Ovary (tissue), 7 donors: ENCODE measurements at regions not wholly inside any gene's neighbourhood (a gene's known extent, or its start where the extent isn't known, plus 50 kb on each side); places are given as distances from the start of the nearest gene placed in this dataset.

ENCODE experiments used
- DNase-seq, 5 donors: peaks; one replicate each; pipeline ENCODE4 v3.0.0-alpha.2; 2019 to 2020
- H3K27ac ChIP-seq, 2 donors: fragments of 200-600 bp; one replicate each; pipeline versions ENCODE4 v1.5.1 to v1.8.0; 2019 to 2022
- H3K27me3 ChIP-seq: fragments of 200-600 bp; one replicate; pipeline ENCODE4 v1.8.0; 2022
- H3K36me3 ChIP-seq: fragments of 200-600 bp; sonication (generic); one replicate; pipeline ENCODE4 v1.5.1; 2019
- H3K4me1 ChIP-seq: one replicate; pipeline ENCODE4 v1.8.1; 2013; ENCODE audit warnings: mild to moderate bottlenecking, moderate library complexity; ENCODE audit not compliant: insufficient read depth
- H3K4me3 ChIP-seq: fragments of 200-600 bp; sonication (generic); one replicate; pipeline ENCODE4 v1.5.1; 2017
- H3K9me3 ChIP-seq, 2 donors: fragments of 200-600 bp in 1 of 2; sonication (generic) in 1 of 2; one replicate each; pipeline versions ENCODE4 v1.5.1 to v1.8.1; 2013 to 2019; ENCODE audit warnings: mild to moderate bottlenecking in 1 of 2, moderate library complexity in 1 of 2
- CTCF ChIP-seq, 3 donors: fragments of 450-650 bp in 2 of 3; fragments of 200-600 bp in 1 of 3; IDR thresholded peaks; one replicate each; pipeline versions ENCODE4 v1.5.1 to v1.8.0; 2016 to 2022; ENCODE audit warnings: antibody characterized with exemption in 3 of 3, mild to moderate bottlenecking in 1 of 3
- EP300 ChIP-seq: sonication (generic); formaldehyde crosslinking; IDR thresholded peaks from one replicate; pipeline ENCODE4 v1.6.1; 2017; ENCODE audit warnings: antibody characterized with exemption
- POLR2A ChIP-seq: fragments of 450-650 bp; IDR thresholded peaks from one replicate; pipeline ENCODE4 v1.6.1; 2017; ENCODE audit warnings: antibody characterized with exemption, mild to moderate bottlenecking, moderate library complexity
- WGBS, 3 donors: extraction: QIAGEN DNeasy Blood & Tissue Kit in 1 of 3; methylation state at CpG; one replicate each; pipeline versions ENCODE4 v1.1.5 to v1.1.7; 2013 to 2017; 5-methylcytosine and 5-hydroxymethylcytosine counted together
- intact Hi-C, 4 donors: fragments of 100-400 bp; cut with DNase I; formaldehyde crosslinking; loops; one replicate each; pipeline versions ENCODE4 v1.11.0 to v1.15.1; 2022 to 2023
- donor health status: DM: no; HTN: no; CAD: no; lungs with moderate emphysema.
- donor health status: DM: no; HTN: no; CAD: no.
- donor health status: Bipolar disorder and iron deficiency.
- donor health status: DM: no; HTN: no; CAD: no.
- donor health status: DM: yes; HTN: yes; CAD: no.

DNA sequence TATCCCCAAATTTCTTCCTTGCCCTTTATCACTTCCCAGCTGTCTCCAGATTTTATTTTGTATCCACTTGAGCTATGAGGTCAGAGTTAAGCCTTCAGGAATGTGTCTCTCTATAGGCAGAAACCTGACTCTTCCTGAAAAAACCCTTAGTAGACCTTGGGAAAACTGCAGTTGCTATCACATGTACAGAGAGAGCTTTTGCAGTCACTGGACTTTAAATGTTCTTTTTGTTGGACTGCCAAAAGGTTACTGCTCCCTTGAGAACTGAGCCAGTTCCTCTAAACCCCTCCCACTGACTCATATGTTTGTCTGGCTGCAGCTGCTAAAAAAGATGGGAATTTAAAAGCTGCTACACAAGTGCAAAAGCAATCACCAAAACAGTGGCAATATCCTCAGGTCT lies 169.1 kb upstream of the CCDC54 start:
- Histone ChIP-seq H3K4me1 (peaks cover 14% of the 10 kb centered on the region), H3K9me3 (no peaks in the 10 kb centered on the region), H3K36me3 (no peaks in the 10 kb centered on the region), H3K27ac (peak overlapping the region; percentile 59 to 66), H3K4me3 (no peak overlapping the region), H3K27me3 (no peaks in the 10 kb centered on the region)
- peak in 3 of 5 donors; percentile 36 to 62 (median 59) for DNase-seq
- TF ChIP-seq CTCF (IDR thresholded peaks at IDR 0.05) (peak in 1 of 3 donors; percentile 4), EP300 (no peak)
- intact Hi-C loops: loop anchor here in 1 of 4 donors (10.0 kb wide), 1 partner anchor 83 kb away; no protein-coding TSS in a partner anchor

DNA sequence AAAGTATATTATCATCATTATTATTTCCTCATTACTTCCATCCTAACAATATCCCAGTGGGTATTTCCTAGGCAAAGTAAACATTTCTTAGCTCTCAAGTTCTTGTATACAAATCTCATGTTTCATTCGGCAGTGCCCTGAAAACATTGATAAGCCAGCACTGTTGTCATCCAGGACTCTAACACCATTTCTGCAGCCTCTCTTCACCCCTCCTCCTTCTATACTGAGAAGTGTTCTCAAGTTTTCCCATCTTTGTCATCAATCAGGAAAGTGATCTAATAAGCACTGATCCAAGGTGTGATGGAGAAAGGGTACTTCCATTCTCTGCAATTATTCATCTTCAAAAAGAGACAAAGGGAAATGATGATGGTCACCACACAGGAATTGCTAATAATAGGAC lies 168.4 kb upstream of the CCDC54 start:
- Histone ChIP-seq H3K4me1 (peaks cover 16% of the 10 kb centered on the region), H3K27me3 (no peaks in the 10 kb centered on the region), H3K27ac (peak overlapping the region; percentile 59 to 66), H3K36me3 (no peaks in the 10 kb centered on the region), H3K9me3 (no peaks in the 10 kb centered on the region), H3K4me3 (no peak overlapping the region)
- WGBS, 3 donors: 0 to 8% (median 2%) methylated on average over 1 of the region's 1 CpG
- DNase-seq: no peak
- TF ChIP-seq POLR2A (no peak), EP300 (no peak), CTCF (IDR thresholded peaks at IDR 0.05) (no peak)
- intact Hi-C loops: loop anchor here in 1 of 4 donors (10.0 kb wide), 1 partner anchor 84 kb away; no protein-coding TSS in a partner anchor

DNA sequence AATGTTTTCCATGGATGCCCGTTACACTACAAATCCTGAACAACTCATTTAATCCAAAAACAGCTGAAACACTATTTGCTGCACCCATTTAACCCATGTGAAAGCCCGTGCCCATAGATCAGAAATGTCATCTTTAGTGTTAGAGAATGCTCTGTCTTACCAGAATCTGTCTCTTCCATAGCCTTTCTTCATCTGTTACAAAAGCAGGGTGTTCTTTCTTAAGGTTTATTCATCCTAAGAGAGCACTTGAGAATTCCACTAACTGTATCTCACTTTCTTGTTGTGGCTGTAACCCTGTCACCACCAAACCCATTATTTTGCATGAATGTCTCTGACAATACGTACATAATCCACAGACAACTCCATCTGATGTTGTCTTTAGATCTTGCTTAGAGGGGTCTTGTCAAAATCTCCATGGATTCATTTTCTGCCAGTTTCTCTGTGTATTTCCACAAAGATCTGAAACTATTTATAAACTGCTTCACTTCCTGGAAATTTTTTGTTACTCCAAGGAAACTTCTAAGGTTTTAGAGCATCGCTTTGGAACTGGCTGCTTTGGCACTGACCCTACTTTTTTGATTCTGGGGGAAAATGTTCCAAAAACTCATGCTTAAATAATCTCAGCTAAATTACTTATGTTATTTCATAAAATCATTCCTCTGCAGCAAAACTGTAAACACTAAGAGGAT lies 167.8 kb upstream of the CCDC54 start:
- H3K27me3 ChIP-seq: no peaks in the 10 kb centered on the region
- DNase-seq: no peak
- no peaks in the 10 kb centered on the region for H3K36me3 ChIP-seq
- peak overlapping the region; percentile 59 to 66 for H3K27ac ChIP-seq
- TF ChIP-seq CTCF (IDR thresholded peaks at IDR 0.05) (no peak), EP300 (no peak), POLR2A (no peak)
- intact Hi-C loops: loop anchor here in 1 of 4 donors (10.0 kb wide), 1 partner anchor 85 kb away; no protein-coding TSS in a partner anchor
- no peaks in the 10 kb centered on the region for H3K9me3 ChIP-seq
- H3K4me1 ChIP-seq: peaks cover 16% of the 10 kb centered on the region
- WGBS, 3 donors: 15 to 30% (median 25%) methylated on average over 4 of the region's 4 CpGs
- H3K4me3 ChIP-seq: no peak overlapping the region

- peaks cover 16% of the 10 kb centered on the region for H3K4me1 ChIP-seq
- WGBS, 3 donors: 62 to 80% (median 75%) methylated on average over 1 of the region's 1 CpG
- DNase-seq: no peak
- no peaks in the 10 kb centered on the region for H3K9me3 ChIP-seq
- peak overlapping the region in 1 of 2 donors; percentile 8 for H3K27ac ChIP-seq
- intact Hi-C loops: loop anchor here in 1 of 4 donors (5.0 kb wide), 1 partner anchor 1116 kb away; no protein-coding TSS in a partner anchor
- TF ChIP-seq POLR2A: no peak
- no peak for TF ChIP-seq EP300
- TF ChIP-seq CTCF (IDR thresholded peaks at IDR 0.05): no peak
- H3K4me3 ChIP-seq: no peak overlapping the region
- no peaks in the 10 kb centered on the region for H3K27me3 ChIP-seq
- H3K36me3 ChIP-seq: no peaks in the 10 kb centered on the region
These were observed 165.6 kb upstream of the CCDC54 start for GRCh38 chr3:107211608-107212007.
